Suppressor macrophage (primary cell): ENCODE measurements at regions not wholly inside any gene's neighbourhood (a gene's known extent, or its start where the extent isn't known, plus 50 kb on each side); places are given as distances from the start of the nearest gene placed in this dataset.

Experiments used
- DNase-seq, 4 experiments: peaks; one replicate each; pipeline ENCODE4 v3.0.0-alpha.2; 2020 to 2022

DNA sequence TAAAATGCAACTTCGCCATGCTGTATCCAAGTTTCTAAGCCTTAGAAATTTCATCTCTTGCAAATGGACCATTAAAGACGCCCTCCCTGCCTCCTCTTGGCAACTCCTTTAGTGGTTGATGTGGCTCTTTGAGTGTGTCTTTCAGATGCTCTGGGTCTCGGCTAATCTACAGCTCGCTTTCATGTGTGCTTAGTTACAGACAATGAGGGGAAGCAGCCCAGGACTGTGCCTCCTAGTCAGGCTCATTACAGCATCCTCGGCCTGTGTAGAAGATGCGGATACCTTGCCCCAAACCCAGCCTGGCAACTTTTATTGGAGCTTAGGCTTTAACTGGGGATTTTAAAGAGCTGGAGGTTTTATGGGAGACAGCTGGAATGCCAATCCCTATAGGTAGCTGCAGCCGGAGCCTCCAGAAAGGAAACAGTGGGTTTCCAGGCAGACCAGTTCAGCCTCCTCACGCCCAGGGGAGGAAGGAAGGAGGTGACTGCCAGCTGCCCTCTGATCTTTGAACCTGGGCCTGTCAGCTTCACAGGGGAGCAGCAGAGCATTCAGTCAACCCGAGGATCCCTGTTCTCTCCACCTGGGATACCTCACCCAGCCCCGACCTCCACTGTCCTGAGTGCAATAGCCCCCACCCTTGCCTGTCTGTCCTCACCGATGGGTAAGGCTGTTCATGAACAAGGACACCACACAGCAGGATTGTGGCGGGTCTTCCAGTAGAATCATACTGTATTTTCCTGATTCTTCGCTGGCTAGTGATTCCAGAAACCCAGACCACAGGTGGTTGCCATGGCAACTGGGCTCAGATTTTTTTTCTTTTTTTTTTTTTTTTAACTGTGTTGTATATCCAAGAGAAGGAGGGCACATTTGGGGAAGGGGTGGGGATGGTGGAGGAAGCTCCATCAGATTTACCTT, 638.5 kb downstream of the MED13L start:
- no peak for DNase-seq

DNA sequence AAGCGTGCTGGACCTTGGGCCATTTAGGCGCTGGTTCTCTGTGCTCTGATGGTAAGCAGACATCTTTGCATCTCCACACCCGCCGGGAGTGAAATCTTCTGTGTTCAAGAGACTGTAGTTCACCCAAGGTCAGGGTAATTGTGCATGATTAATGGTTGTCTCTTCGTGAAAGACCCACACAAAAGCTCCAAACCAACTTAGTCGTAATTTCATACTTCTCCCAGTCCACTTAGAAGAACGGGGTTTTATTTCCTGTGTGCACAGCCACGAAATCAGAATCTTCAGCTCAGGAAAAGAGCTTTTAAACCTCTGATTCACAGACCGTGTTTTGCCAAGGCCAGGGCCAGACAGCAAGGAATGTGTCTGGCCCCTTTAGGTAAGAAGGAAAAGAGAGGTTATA, 640.9 kb downstream of the MED13L start:
- DNase-seq = no peak

DNA sequence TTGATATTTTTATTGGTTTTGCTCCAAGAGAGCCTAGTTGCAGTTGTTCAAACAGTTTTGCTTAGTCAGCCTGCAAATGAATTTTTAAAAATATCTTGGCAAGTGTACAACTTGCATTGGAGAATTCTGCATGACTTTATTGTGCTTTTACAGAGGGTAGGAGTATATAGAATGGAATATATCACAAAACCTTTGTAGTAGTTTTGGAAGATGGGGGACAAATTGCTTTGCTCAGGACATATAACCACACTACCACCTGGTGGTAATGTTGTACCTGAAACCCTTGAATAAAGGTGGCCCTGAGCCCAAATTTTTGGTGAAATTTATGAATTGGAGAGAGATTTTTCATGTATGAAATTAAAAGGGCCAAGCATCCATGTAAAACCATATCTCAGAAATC, 645.2 kb downstream of the MED13L start:
- DNase-seq = no peak

DNA sequence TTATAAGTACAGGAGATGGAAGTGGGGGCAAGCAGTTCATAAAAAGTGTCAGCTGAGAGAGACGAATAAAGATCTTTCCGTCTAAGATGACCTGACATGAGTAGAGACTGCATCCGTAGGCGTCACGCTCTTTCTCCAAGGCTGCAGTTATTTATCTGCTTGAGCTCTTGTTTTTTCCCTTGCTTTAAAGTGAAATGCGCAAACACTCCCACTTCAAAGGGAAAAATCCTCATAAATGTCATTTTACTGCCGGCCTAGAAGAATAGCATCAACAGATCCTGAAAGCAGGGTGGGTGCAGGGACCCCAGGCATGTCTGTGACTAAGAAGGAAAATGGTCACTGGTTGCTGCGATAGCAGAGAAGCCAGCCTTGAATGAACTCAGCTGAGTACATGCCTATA, 647.4 kb downstream of the MED13L start:
- DNase-seq = no peak

DNA sequence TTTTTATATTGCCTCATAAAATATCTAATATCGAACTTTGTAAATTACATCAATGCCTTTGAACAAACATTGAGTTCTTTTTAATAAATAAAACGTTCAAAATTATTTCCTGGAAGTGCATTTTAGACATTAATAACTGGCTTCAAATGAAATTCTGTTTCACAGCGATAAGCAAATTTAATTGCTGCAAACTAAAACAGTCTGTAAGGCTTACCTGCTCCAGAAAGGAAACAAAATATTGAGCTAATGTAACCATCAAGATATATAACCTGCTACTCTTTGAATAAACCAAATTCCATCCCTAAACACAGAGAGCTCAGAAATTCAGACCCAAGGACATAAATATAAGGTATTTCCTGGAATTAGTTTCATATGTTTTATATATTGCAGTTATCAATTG, 651.3 kb downstream of the MED13L start:
- DNase-seq = no peak

DNA sequence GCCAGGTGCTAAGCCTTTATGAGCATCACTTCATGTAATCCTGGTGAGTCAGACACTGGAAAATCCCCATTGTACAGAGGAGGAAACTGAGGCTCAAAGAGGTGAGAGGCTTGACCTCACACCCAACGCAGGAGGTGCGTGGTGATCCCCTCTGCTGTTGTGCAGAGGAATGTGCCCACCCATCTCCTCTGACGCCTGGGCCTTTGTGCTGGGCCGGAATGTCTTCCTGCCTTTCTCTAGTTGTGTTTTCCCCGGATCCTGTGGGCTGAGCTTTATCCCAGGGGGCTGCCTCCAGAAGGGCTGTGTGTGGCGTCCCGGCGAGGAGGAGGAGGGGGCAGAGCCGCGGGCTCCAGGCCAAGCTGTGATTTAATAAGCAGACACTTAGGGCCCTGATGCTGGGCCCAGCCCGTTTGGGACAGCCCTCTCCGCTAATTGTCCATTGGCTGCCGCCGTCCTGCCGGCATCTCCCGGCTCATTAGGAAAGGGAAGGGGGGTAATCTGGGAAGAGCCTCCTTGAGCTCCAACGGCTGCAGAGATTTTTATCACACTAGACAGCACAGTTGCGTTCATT, 653.6 kb downstream of the MED13L start:
- no peak for DNase-seq

DNA sequence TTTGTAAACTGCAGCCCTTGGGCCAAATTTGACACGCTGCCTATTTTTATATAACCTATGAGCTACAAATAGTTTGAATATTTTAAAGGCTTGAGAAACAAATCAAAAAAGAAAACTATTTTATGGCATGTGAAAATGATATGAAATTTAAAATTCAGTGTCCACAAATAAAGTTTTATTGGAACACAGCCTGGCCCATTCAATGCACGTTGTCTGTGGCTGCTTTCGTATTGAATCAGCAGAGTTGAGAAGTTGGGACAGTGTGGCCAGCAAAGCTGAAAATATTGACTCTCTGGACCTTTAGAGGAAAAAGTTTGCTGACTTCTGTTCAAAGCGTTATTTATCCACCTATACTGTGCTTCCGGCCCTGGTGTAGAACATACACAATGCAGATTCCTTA, 654.2 kb downstream of the MED13L start:
- DNase-seq = no peak

DNA sequence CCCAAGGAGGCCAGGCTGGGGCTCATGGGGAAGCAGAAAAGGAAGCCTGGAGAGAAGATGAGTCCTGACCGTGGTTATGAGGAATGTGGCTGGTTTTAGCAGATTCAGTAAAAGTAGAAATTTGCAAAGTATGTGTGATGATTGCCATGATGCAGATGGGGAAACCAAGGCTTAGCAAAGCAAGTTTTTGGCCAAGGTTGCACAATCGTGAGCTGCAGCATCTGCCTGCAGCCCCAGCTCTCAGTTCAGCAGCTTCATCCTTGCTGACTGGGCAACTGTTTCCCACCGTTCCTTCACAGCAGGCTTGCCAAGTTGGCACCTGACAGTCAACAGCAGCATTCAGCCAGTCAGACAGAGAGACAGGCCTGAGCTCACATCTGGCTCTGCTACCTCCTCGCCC, 656.7 kb downstream of the MED13L start:
- no peak for DNase-seq

DNA sequence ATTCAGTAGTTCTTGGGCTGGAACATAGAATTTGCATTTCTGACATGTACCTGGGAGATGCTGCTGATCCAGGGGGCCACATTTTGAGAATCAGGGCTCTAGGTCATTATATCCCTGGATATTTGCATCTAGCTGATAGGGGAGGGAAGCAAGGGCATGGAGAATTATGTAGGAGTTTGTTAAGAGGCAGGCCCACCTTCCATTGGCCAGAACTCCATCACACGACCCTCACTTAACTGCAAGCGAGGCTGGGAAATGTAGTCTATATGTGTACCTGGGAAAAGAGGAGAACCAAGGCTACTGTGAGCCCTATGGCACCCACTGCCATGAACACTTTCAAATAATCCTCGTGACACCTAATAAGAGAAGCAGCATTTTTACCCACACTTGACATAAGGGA, 657.6 kb downstream of the MED13L start:
- no peak for DNase-seq

DNA sequence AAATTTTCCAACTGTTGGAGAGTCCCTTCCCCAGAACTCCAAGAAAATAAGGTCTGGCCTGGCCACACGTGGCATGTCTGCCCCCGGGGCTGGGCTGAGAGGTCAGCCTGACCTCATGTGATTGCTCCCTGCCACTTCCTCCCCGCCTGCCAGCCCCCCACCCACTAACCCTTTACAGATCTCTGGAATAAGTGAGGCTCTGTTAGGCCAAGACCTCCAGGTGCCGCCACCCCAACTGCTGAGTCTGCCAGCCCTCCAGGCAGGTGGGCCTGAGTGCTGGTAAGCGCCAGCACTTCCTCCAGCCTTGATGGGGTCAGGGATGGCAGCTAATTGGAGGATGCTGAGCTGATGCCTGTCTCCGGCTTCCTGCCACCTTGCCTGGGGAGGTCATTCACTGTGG, 658.4 kb downstream of the MED13L start:
- no peak for DNase-seq

DNA sequence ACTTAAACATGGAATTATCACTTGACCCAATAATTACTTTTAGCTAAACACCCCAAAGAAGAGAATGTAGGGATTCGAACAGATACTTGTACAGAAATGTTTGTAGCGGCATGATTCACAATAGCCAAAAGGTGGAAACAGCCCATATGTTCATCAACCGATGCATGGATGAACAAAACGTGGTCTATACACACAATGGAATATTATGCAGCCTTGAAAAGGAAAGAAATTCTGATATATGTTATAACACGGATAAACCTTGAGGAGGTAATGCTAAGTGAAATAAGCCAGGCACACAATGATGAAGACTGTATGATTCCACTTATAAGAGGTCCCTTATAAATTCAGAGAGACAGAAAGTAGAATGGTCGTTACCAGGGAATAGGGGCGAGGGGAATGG, 659.4 kb downstream of the MED13L start:
- no peak for DNase-seq

DNA sequence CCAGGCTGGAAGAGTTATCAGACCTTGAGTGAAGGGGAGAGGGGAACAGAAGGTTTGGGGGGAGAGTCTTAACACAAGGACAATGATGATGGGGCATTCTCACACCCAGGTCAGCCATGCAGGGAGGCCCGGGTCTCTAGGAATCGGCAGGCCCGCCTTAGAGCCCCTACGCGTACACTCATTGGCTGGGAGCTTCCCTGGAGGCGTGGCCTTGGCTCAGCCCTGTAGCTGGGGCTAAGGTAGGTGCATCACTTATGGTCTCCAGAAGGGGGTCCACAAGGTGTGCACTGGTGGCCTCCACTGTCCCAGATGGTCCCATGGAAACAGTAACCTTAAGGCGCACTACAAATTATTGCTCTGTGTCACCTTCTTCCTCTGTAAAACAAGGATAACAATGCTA, 660.1 kb downstream of the MED13L start:
- no peak for DNase-seq

DNA sequence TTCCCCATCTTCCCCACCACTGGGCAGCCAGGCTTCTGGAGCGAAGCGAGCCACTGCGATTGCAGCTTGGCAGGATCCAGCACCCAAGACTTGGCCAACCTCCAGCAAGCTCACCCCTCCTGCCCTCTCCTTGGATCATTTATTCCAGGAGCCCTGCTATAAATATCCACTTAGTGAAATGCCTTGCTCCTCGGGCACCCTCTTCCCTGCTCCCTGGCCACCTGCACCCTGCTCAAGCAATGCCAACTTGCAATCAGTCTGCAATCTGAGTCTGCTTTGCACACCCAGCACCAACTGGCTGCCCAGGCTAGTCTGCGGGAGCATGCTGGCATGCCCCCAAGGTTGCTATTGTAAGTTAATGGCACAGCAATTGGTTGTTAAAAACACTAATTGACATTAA, 666.0 kb downstream of the MED13L start:
- no peak for DNase-seq

DNA sequence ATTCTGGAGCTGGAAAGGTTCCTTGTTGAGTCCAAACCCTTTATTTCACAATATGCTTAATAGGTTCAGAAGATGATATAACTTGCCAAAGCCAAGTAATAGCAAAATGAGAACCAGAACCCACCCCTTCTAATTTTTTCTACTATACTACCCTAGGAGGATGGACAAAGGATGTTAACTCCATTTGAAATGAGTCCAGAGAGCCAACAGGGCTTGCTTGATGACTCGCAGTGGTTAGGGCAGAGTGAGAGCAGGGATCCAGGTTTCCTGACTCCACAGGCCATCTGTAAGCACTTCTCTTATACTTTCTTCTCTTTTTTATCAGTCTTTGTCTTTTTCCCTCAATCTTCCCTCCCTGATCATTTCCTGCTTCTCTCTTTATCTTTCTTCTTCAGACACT, 668.1 kb downstream of the MED13L start:
- DNase-seq = no peak

DNA sequence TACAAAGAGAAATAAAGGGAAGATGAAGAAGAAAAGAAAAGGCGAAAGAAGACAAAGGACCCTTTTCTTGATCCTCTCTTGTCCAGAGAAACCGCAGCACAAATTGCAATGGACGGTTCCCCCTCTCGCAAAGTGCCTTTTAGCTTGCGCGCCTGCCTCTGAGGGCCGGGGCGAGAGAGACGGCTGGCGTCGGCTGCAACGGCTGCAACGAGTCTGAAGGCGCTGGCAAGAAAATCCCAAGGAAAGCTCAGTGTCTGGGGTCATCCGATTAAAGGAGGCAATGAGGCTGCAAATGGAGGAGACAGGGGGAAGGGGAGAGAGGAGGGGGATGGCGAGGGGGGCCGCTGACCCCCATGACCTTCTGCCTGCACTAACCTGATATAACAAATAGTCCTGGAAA, 671.5 kb downstream of the MED13L start:
- DNase-seq = no peak

DNA sequence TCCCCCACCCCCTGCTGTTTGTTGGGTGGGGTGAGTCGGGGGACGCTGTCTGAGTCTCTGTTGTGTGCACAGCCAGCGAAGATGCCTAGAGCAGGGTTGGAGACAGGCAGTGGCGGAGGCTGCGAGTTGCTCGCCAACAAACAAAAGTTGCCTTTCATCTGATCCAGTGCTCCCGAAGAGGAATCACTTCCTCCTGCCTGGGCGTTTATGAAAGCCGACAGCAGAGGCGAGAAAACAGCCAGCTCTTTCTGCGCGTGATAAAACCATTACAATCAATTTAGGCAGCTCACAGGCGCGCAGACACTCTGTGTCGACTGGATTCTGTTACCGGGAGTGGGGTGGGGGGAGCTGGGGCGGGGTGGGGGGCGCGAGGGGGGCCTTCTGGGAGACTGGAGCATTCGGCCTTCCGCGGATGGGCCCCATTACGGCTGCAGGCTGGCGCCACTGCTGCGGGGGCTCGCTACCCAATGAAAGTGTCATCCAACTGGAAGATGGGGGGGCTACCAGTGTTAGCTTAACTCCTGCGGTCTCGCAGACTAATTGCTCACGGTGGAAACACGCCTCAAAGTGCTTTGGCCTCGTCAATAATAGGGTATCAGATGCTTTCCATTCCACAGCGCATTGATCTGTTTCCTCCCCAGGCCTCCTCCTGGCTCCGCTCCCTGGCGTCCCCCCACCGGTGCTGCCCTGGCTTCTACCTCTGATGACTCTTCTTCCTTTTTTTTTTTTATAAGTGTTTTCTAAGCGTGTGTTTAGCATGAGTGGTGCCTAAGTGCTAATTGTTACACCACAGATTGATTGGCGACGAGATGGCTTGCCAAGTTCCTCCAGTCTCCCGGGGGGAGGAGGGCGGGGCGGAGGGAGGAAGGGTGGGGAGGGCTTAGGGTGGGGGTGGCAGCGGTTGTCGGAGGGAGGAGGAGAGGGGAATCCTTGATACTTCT, 678.4 kb downstream of the MED13L start:
- DNase-seq = no peak

DNA sequence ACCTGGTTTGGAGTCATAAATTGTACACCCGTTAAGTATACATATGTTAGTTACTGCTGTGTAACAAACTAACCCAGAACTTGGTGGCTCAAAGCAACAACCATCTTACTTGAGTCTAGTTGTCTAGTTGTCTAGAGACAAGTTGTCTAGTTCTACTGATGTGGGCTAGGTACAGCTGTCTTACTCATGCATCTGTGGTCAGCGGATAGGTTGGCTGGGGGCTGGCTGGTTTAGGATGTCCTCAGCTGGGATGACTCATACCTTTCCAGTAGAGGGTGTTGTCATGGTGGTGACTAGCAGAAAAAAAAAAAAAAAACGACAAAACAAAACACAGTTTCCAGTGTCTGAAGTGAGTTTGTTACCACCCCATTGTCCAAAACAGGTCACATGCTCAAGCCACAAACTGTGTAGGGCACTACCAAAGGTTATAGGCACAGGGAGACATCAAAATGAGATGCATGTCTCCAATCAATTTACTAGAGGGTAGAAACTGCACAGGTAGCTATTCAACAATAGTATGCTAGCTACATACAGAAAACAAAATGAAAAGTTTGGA, 680.3 kb downstream of the MED13L start:
- DNase-seq = no peak

DNA sequence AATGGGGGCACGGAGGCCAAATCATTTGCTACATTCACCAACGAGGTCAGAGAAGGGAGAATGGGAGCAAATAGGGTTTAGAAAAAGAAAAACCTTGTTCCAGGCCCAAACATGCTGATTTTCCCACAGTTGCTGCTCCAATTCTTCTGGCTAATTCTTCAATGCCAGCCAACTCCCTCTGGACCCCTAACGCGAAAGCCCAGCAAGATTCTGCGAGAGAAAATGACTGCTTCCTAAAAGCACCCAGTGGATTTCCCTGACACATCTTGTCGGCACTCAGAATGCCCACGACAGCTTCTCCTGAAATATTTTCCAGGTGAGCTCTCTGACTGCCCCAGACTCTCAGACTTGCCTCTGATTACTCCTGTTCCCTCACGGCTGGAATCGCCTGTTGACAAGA, 689.4 kb downstream of the MED13L start:
- DNase-seq = no peak

DNA sequence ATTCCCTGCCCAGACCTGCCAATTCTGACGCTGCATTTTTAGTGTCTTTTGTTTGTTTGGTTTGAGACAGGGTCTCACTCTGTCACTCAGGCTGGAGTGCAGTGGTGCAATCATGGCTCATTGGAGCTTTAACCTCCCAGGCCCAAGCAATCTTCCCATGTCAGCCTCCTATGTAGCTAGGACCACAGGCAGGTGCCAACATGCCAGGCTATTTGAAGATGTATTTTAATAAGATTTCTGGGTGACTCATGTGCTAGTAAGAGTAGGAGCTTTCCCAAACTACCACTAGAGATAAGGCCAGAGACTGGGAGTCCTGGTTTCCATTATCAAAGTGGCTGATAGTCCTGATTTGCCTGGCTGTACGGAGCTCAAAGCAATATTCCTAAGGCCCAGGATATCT, 693.3 kb downstream of the MED13L start:
- DNase-seq = no peak

DNA sequence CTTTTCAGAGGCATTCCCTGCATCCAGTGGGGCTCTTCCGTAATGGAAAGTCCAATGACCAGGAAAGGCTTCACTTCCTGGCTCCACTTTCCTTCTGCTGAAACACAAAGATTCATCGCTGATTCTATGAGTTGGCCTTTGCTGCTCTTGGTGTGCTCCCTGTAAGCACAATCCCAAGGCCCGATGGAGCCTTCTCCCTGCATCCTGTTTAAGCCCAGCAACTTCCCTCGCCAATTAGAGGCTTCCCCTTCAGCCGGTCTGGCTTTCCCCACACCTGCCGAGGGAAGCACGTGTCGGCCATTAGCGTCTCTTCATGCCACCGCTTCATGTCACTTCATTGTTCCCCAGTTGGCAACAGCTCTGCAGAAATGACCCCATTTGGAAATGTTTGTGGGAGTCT, 693.9 kb downstream of the MED13L start:
- DNase-seq = no peak

DNA sequence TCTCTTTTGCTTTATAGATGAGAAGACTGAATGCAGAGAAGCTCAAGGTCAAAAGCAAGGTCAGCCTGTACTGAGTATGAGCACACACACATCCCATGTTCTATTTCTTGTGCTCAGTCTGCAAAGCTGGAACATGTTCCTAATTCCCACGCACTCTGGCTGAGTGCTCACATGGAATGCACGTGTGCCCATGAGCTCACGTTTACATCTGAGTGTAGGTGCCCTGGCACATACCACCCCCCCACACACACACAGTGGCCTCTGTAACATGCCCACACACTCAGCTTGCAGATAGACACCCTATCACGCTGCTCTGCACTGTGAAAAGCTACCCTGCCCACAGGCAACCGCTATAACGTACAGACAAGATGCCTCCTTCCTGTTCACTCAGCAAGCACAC, 700.1 kb downstream of the MED13L start:
- no peak for DNase-seq

DNA sequence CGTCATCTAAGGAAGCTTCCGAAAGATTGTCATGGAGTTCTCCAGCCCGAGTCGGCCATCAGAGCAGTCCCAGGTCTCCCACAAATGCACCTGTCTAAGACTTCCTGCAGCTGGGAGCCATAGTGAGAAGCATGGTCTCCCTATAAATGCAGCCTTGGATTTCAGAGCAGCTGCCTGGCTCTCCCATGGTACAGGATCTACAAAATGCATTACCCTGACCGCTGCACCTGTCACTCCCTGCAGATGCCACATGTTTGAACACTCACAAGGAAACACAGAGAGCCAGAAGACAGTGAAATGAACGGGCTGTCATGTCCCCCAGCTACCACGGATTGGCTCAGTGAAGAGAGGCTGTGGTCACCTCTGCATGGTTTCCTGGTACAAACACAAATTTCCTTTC, 702.7 kb downstream of the MED13L start:
- no peak for DNase-seq

DNA sequence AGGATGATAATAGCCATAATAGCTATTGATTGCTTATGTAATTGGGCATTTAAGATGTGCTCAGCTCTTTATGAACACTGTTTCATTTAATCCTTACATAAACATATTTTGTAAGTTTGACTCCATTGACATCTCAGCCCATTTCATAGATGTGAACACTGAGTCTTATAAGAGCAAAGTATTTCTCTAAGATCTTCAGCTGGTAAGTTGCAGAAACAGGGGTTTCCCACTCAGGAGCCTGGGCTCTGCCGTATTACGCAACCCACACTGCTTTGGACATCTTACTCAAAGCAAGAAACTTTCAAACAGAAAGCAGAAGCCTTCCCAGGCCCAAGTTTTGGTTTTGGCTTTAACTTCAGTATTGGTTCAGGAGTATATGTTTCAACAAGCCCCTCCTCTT, 705.1 kb downstream of the MED13L start:
- peak in 3 of 4 experiments; percentile 3 to 9 (median 8) for DNase-seq
